ENCODE measurements at regions not wholly inside any gene's neighbourhood (a gene's known extent, or its start where the extent isn't known, plus 50 kb on each side); places are given as distances from the start of the nearest gene placed in this dataset.

DNA sequence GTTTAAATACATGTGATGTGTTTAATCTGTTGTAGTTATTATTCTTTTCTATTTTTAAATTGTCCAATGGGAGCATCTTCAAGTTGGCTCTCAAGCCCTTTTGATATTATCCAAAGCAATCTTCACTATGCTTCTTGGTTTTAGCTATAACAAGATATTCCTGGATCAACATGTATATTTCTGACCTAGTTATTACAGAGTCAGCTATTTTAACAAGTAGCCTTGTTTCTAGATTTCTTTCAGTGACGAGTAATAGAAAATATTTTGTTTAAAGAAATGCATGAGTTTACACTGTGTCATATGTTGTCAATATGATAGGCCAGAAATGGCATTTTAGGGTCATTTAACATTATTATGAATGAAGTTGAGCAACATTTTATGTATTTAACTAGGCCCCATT lies 421.8 kb upstream of the MAP2 start:
- H3K9ac ChIP-seq (ENCODE audit: insufficient read depth, low read length, poor library complexity, severe bottlenecking), result no peak overlapping the region
- H3K79me2 ChIP-seq (ENCODE audit: insufficient read depth, low read length), result no peaks in the 10 kb centered on the region
- H3K9me3 ChIP-seq (replicated peaks in 1 of 2; ENCODE audit: control insufficient read depth in 1 of 2, insufficient read depth in 1 of 2, low read length in 2 of 2), result peaks cover 15 to 32% of the 10 kb centered on the region in 2 donors
- no peak for DNase-seq
- no peaks in the 10 kb centered on the region for H3K4me1 ChIP-seq (ENCODE audit: control insufficient read depth in 1 of 2, insufficient read depth in 2 of 2, low read length in 2 of 2)
- no peaks in the 10 kb centered on the region for H3K4me1 Mint-ChIP-seq
- H3K9me3 Mint-ChIP-seq, result peaks cover 2 to 22% (median 7%) of the 10 kb centered on the region in 7 donors
- H3K27me3 Mint-ChIP-seq (ENCODE audit: low read depth in 3 of 3), result no peaks in the 10 kb centered on the region
- H3K4me2 ChIP-seq (replicated peaks; ENCODE audit: extremely low read depth, low read length, poor library complexity, severe bottlenecking), result no peak overlapping the region
- H3K27ac ChIP-seq (ENCODE audit: low read depth in 1 of 2, low read length in 2 of 2), result no peak overlapping the region
- H3K27me3 ChIP-seq (ENCODE audit: control insufficient read depth in 2 of 2, insufficient read depth in 2 of 2, low read length in 2 of 2), result no peaks in the 10 kb centered on the region
- no peaks in the 10 kb centered on the region for H4K20me1 ChIP-seq (ENCODE audit: insufficient read depth, low read length)
- H3K36me3 ChIP-seq (replicated peaks in 1 of 2; ENCODE audit: control insufficient read depth in 1 of 2, insufficient read depth in 2 of 2, low read length in 2 of 2), result no peaks in the 10 kb centered on the region
- H3K4me3 Mint-ChIP-seq, result no peak overlapping the region
- no CpG with 5 or more reads among the region's 1 CpG for WGBS (ENCODE audit: insufficient coverage)
- H3K27ac Mint-ChIP-seq, result no peak overlapping the region
- intact Hi-C loops (cut with micrococcal nuclease), result no loop called here
- no peak overlapping the region for H2AFZ ChIP-seq (ENCODE audit: insufficient read depth, low read depth, low read length, poor library complexity, severe bottlenecking)
- TF ChIP-seq, protein P1, sequence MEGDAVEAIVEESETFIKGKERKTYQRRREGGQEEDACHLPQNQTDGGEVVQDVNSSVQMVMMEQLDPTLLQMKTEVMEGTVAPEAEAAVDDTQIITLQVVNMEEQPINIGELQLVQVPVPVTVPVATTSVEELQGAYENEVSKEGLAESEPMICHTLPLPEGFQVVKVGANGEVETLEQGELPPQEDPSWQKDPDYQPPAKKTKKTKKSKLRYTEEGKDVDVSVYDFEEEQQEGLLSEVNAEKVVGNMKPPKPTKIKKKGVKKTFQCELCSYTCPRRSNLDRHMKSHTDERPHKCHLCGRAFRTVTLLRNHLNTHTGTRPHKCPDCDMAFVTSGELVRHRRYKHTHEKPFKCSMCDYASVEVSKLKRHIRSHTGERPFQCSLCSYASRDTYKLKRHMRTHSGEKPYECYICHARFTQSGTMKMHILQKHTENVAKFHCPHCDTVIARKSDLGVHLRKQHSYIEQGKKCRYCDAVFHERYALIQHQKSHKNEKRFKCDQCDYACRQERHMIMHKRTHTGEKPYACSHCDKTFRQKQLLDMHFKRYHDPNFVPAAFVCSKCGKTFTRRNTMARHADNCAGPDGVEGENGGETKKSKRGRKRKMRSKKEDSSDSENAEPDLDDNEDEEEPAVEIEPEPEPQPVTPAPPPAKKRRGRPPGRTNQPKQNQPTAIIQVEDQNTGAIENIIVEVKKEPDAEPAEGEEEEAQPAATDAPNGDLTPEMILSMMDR (IDR thresholded peaks at IDR 0.05), result no peak
- no peak overlapping the region for H3K4me3 ChIP-seq (replicated peaks in 1 of 3; ENCODE audit: low read depth in 2 of 3, low read length in 3 of 3)
- H3K36me3 Mint-ChIP-seq, result no peaks in the 10 kb centered on the region

DNA sequence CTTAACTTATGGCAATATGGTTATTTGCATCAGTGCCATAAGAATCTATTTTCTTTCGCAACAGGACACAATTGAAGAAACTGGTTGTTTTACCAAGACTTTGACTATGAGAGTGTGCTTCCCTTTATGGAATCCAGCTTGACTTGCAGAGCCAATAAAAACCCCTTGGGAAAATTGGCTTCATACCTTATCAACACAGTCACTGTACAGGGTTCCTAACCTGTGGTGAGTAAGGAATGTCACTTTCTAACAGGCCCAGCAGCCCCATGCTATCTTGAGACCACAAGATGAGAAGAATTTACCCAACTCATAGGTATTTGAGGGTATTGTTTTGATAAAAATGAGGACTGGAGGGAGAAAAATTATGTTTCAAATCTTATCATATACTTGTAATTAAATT lies 418.5 kb upstream of the MAP2 start:
- Histone ChIP-seq H3K9me3 (replicated peaks in 1 of 2; ENCODE audit: control insufficient read depth in 1 of 2, insufficient read depth in 1 of 2, low read length in 2 of 2) (peaks cover 10 to 24% of the 10 kb centered on the region in 2 donors), H3K4me2 (replicated peaks; ENCODE audit: extremely low read depth, low read length, poor library complexity, severe bottlenecking) (no peak overlapping the region), H3K4me3 (replicated peaks in 1 of 3; ENCODE audit: low read depth in 2 of 3, low read length in 3 of 3) (no peak overlapping the region), H4K20me1 (ENCODE audit: insufficient read depth, low read length) (no peaks in the 10 kb centered on the region), H3K4me1 (ENCODE audit: control insufficient read depth in 1 of 2, insufficient read depth in 2 of 2, low read length in 2 of 2) (no peaks in the 10 kb centered on the region), H2AFZ (ENCODE audit: insufficient read depth, low read depth, low read length, poor library complexity, severe bottlenecking) (no peak overlapping the region), H3K79me2 (ENCODE audit: insufficient read depth, low read length) (no peaks in the 10 kb centered on the region), H3K36me3 (replicated peaks in 1 of 2; ENCODE audit: control insufficient read depth in 1 of 2, insufficient read depth in 2 of 2, low read length in 2 of 2) (no peaks in the 10 kb centered on the region), H3K27ac (ENCODE audit: low read depth in 1 of 2, low read length in 2 of 2) (no peak overlapping the region), H3K9ac (ENCODE audit: insufficient read depth, low read length, poor library complexity, severe bottlenecking) (no peak overlapping the region), H3K27me3 (ENCODE audit: control insufficient read depth in 2 of 2, insufficient read depth in 2 of 2, low read length in 2 of 2) (no peaks in the 10 kb centered on the region)
- Mint-ChIP-seq H3K4me3 (no peak overlapping the region), H3K27ac (no peak overlapping the region), H3K4me1 (no peaks in the 10 kb centered on the region), H3K36me3 (no peaks in the 10 kb centered on the region), H3K9me3 (peaks cover 2 to 19% (median 7%) of the 10 kb centered on the region in 7 donors), H3K27me3 (ENCODE audit: low read depth in 3 of 3) (no peaks in the 10 kb centered on the region)
- TF ChIP-seq, protein P1 (IDR thresholded peaks at IDR 0.05), result no peak
- no peak for DNase-seq
- intact Hi-C loops (cut with micrococcal nuclease), result no loop called here
- WGBS (ENCODE audit: insufficient coverage), result no CpG with 5 or more reads among the region's 1 CpG
